Thyroid gland (tissue), 4 donors: ENCODE measurements at regions not wholly inside any gene's neighbourhood (a gene's known extent, or its start where the extent isn't known, plus 50 kb on each side); places are given as distances from the start of the nearest gene placed in this dataset.

ENCODE experiments used
- CTCF ChIP-seq, 6 experiments: fragments of 200-600 bp in 3 of 6; fragments of 450-650 bp in 3 of 6; sonication (generic) in 3 of 6; IDR thresholded peaks; one replicate each; pipeline ENCODE4 v1.5.1; 2016 to 2019; ENCODE audit warnings: antibody characterized with exemption in 6 of 6, mild to moderate bottlenecking in 2 of 6, inconsistent platforms in 1 of 6, moderate library complexity in 1 of 6
- POLR2A ChIP-seq, 2 donors: fragments of 450-650 bp; IDR thresholded peaks; one replicate each; pipeline ENCODE4 v1.6.1; 2017; ENCODE audit warnings: antibody characterized with exemption in 2 of 2, mild to moderate bottlenecking in 2 of 2, moderate library complexity in 1 of 2

- TF ChIP-seq POLR2A (IDR thresholded peaks at IDR 0.05) (no peak), CTCF (IDR thresholded peaks at IDR 0.05) (no peak)
These were observed 346.5 kb upstream of the FMR1 start for GRCh38 chrX:147565237-147565636.
